H1 (cell line): ENCODE measurements at regions not wholly inside any gene's neighbourhood (a gene's known extent, or its start where the extent isn't known, plus 50 kb on each side); places are given as distances from the start of the nearest gene placed in this dataset.

Experiments
- CTCF ChIA-PET: fragments of 300-600 bp; sonication (Branson Sonifier 250); formaldehyde crosslinking; loops from one replicate; lab custom pipeline; 2021; ENCODE audit not compliant: partially characterized antibody; lab: Charles Lee
- POLR2A ChIA-PET: fragments of 300-600 bp; sonication (Branson Sonifier 250); formaldehyde crosslinking; loops from one replicate; lab custom pipeline; 2021; ENCODE audit warnings: inconsistent platforms; ENCODE audit not compliant: partially characterized antibody; lab: Charles Lee
- DNase-seq, 2 experiments: peaks; one replicate each; pipeline versions ENCODE4 v3.0.0 to v3.0.0-alpha.2; 2010 to 2022; ENCODE audit warnings: low spot score in 2 of 2, low read depth in 1 of 2, mixed read lengths in 1 of 2
- FAIRE-seq: peaks from 2 replicates; lab custom pipeline; 2011; peaks lifted over from hg19 to GRCh38; lab: Jason Lieb, UNC
- H2AFZ ChIP-seq: 2 replicates; pipeline ENCODE4 v1.8.1; 2012; ENCODE audit warnings: low read length, inconsistent platforms
- H2AK5ac ChIP-seq: 2 replicates; pipeline ENCODE4 v1.6.1; 2013; ENCODE audit warnings: low read depth, low read length
- H2BK120ac ChIP-seq: replicated peaks from 2 replicates; pipeline ENCODE3; 2013; ENCODE audit warnings: low read depth, low read length, inconsistent platforms
- H2BK12ac ChIP-seq: 2 replicates; pipeline ENCODE4 v1.6.1; 2013; ENCODE audit warnings: low read depth, low read length
- H2BK15ac ChIP-seq: 2 replicates; pipeline ENCODE4 v1.6.1; 2013; ENCODE audit warnings: low read length
- H2BK20ac ChIP-seq: 2 replicates; pipeline ENCODE4 v1.6.1; 2013; ENCODE audit warnings: low read length
- H2BK5ac ChIP-seq: 2 replicates; pipeline ENCODE4 v1.6.1; 2013; ENCODE audit warnings: low read depth, low read length
- H3K14ac ChIP-seq: 2 replicates; pipeline ENCODE4 v1.6.1; 2013; ENCODE audit warnings: inconsistent platforms; ENCODE audit not compliant: insufficient read length
- H3K18ac ChIP-seq: 2 replicates; pipeline ENCODE4 v1.6.1; 2013; ENCODE audit warnings: low read length; ENCODE audit errors: extremely low read depth
- H3K23ac ChIP-seq: 2 replicates; pipeline ENCODE4 v1.6.1; 2013; ENCODE audit warnings: inconsistent platforms; ENCODE audit not compliant: insufficient read length
- H3K23me2 ChIP-seq: 2 replicates; pipeline ENCODE4 v1.6.1; 2013; ENCODE audit warnings: low read depth, low read length
- H3K27ac ChIP-seq: 2 replicates; pipeline ENCODE4 v1.6.1; 2011; ENCODE audit warnings: low read depth, low read length, inconsistent platforms
- H3K27me3 ChIP-seq, 4 experiments: replicated peaks in 1 of 4; 1 replicate in 1 of 4; 2 replicates in 3 of 4; pipeline versions ENCODE4 v1.6.1 to v1.8.1; 2011 to 2013; ENCODE audit warnings: low read length in 3 of 4, mild to moderate bottlenecking in 3 of 4, inconsistent platforms in 2 of 4, mixed read lengths in 2 of 4, moderate library complexity in 1 of 4; ENCODE audit not compliant: control insufficient read depth in 3 of 4, insufficient read depth in 3 of 4; ENCODE audit errors: extremely low read depth in 1 of 4
- H3K36me3 ChIP-seq, 4 experiments: 2 replicates each; pipeline versions ENCODE4 v1.6.1 to v1.8.1; 2011 to 2013; ENCODE audit warnings: mild to moderate bottlenecking in 4 of 4, low read length in 3 of 4, moderate library complexity in 2 of 4, control low read depth in 1 of 4, inconsistent platforms in 1 of 4; ENCODE audit not compliant: insufficient read depth in 4 of 4, control insufficient read depth in 2 of 4
- H3K4ac ChIP-seq: replicated peaks from 2 replicates; pipeline ENCODE3; 2013; ENCODE audit warnings: low read length, low read depth, mixed read lengths, inconsistent platforms; ENCODE audit not compliant: insufficient read length
- H3K4me1 ChIP-seq, 4 experiments: replicated peaks in 1 of 4; 1 replicate in 1 of 4; 2 replicates in 3 of 4; pipeline versions ENCODE4 v1.6.1 to v1.8.1; 2011 to 2013; ENCODE audit warnings: low read length in 3 of 4, inconsistent platforms in 2 of 4, mixed read lengths in 1 of 4; ENCODE audit not compliant: insufficient read depth in 4 of 4, control insufficient read depth in 3 of 4
- H3K4me2 ChIP-seq, 2 experiments: 2 replicates each; pipeline versions ENCODE4 v1.6.1 to v1.8.1; 2011 to 2013; ENCODE audit warnings: low read depth in 2 of 2, low read length in 2 of 2, control low read depth in 1 of 2, inconsistent platforms in 1 of 2, mild to moderate bottlenecking in 1 of 2; ENCODE audit not compliant: insufficient read depth in 1 of 2
- H3K4me3 ChIP-seq, 4 experiments: fragments of 200-600, 300-600 bp in 1 of 4; sonication (generic), shearing (Covaris generic), sonication (Bioruptor Twin) in 1 of 4; 2 replicates each; pipeline versions ENCODE4 v1.5.1 to v1.8.1; 2011 to 2016; ENCODE audit warnings: low read length in 4 of 4, low read depth in 3 of 4, control low read depth in 2 of 4, inconsistent platforms in 2 of 4, mild to moderate bottlenecking in 2 of 4, mixed read lengths in 1 of 4, moderate library complexity in 1 of 4; ENCODE audit not compliant: insufficient read depth in 2 of 4; ENCODE audit errors: extremely low read depth in 1 of 4
- H3K56ac ChIP-seq: replicated peaks from 2 replicates; pipeline ENCODE3; 2013; ENCODE audit warnings: low read depth, mild to moderate bottlenecking, mixed read lengths, low read length, inconsistent platforms; ENCODE audit not compliant: insufficient read length
- H3K79me1 ChIP-seq: 2 replicates; pipeline ENCODE4 v1.6.1; 2013; ENCODE audit warnings: low read depth, low read length, control low read depth
- H3K79me2 ChIP-seq, 2 experiments: 2 replicates each; pipeline versions ENCODE4 v1.6.1 to v1.8.1; 2012 to 2013; ENCODE audit warnings: low read length in 2 of 2, mild to moderate bottlenecking in 2 of 2, inconsistent platforms in 1 of 2; ENCODE audit not compliant: insufficient read depth in 2 of 2, control insufficient read depth in 1 of 2
- H3K9ac ChIP-seq, 4 experiments: replicated peaks in 1 of 4; 1 replicate in 1 of 4; 2 replicates in 3 of 4; pipeline versions ENCODE4 v1.6.1 to v1.8.1; 2011 to 2013; ENCODE audit warnings: low read depth in 3 of 4, low read length in 3 of 4, control low read depth in 2 of 4, mild to moderate bottlenecking in 2 of 4, moderate library complexity in 2 of 4, inconsistent platforms in 1 of 4; ENCODE audit errors: extremely low read depth in 1 of 4
- H3K9me3 ChIP-seq, 2 experiments: 2 replicates each; pipeline versions ENCODE4 v1.6.1 to v1.8.1; 2012 to 2013; ENCODE audit warnings: mild to moderate bottlenecking in 2 of 2, moderate library complexity in 2 of 2, control low read depth in 1 of 2, inconsistent platforms in 1 of 2, low read depth in 1 of 2, low read length in 1 of 2, mixed read lengths in 1 of 2; ENCODE audit not compliant: insufficient read depth in 2 of 2
- H4K20me1 ChIP-seq, 2 experiments: replicated peaks in 1 of 2; 2 replicates each; pipeline versions ENCODE3 to v1.8.1; 2011 to 2013; ENCODE audit warnings: inconsistent platforms in 2 of 2, low read length in 2 of 2, mild to moderate bottlenecking in 1 of 2; ENCODE audit not compliant: insufficient read depth in 2 of 2, control insufficient read depth in 1 of 2
- H4K5ac ChIP-seq: 2 replicates; pipeline ENCODE4 v1.6.1; 2013; ENCODE audit warnings: low read length, low read depth, mixed read lengths, inconsistent platforms; ENCODE audit not compliant: insufficient read length
- H4K8ac ChIP-seq: 2 replicates; pipeline ENCODE4 v1.8.0; 2013; ENCODE audit warnings: mild to moderate bottlenecking, moderate library complexity, low read length, inconsistent platforms; ENCODE audit not compliant: insufficient read depth; ENCODE audit errors: extremely low read depth
- H4K91ac ChIP-seq: replicated peaks from 2 replicates; pipeline ENCODE3; 2013; ENCODE audit warnings: low read length, mixed read lengths, inconsistent platforms; ENCODE audit not compliant: insufficient read length
- ASH2L ChIP-seq: fragments of 200-600, 300-600 bp; sonication (generic); IDR thresholded peaks from one replicate; pipeline ENCODE4 v1.7.1; 2017; ENCODE audit warnings: low read length
- BCL11A ChIP-seq, 2 experiments: IDR thresholded peaks; one replicate each; pipeline ENCODE4 v1.6.1; 2011; ENCODE audit warnings: low read depth in 2 of 2, low read length in 2 of 2, mild to moderate bottlenecking in 2 of 2
- CBX5 ChIP-seq: fragments of 300-800, 300-1000 bp; sonication (generic); IDR thresholded peaks from 2 replicates; pipeline ENCODE4 v1.7.1; 2016; ENCODE audit warnings: antibody characterized with exemption, low read length, low read depth
- CHD1 ChIP-seq: IDR thresholded peaks from 2 replicates; pipeline ENCODE4 v1.6.1; 2012; ENCODE audit warnings: low read depth, low read length, improper control_type of control experiment
- EGR1 ChIP-seq: IDR thresholded peaks from 2 replicates; pipeline ENCODE4 v1.6.1; 2011; ENCODE audit warnings: low read depth, low read length, borderline replicate concordance
- HDAC2 ChIP-seq, 2 experiments: fragments of 300-600 bp in 1 of 2; sonication (generic) in 1 of 2; IDR thresholded peaks; 2 replicates each; pipeline ENCODE4 v1.6.1; 2011 to 2012; ENCODE audit warnings: low read depth in 2 of 2, low read length in 2 of 2, mild to moderate bottlenecking in 2 of 2, moderate library complexity in 2 of 2, borderline replicate concordance in 1 of 2, inconsistent platforms in 1 of 2
- JUND ChIP-seq: IDR thresholded peaks from 2 replicates; pipeline ENCODE4 v1.6.1; 2011; ENCODE audit warnings: mild to moderate bottlenecking, improper control_type of control experiment, low read length
- KDM5A ChIP-seq: fragments of 200-600 bp; IDR thresholded peaks from 2 replicates; pipeline ENCODE4 v1.7.1; 2012; ENCODE audit warnings: mild to moderate bottlenecking, low read length, inconsistent platforms, mixed read lengths
- MAFK ChIP-seq: IDR thresholded peaks from 2 replicates; pipeline ENCODE4 v1.6.1; 2012; ENCODE audit warnings: low read depth, mild to moderate bottlenecking, improper control_type of control experiment, low read length
- NANOG ChIP-seq: IDR thresholded peaks from 2 replicates; pipeline ENCODE4 v1.6.1; 2011; ENCODE audit warnings: low read length, low read depth, mild to moderate bottlenecking, inconsistent platforms; ENCODE audit not compliant: insufficient read depth, poor library complexity, severe bottlenecking
- RBBP5 ChIP-seq: IDR thresholded peaks from 2 replicates; pipeline ENCODE4 v1.7.1; 2012; ENCODE audit warnings: low read depth, mild to moderate bottlenecking, inconsistent platforms, low read length, moderate library complexity, borderline replicate concordance
- ZNF274 ChIP-seq: IDR thresholded peaks from 2 replicates; pipeline ENCODE4 v1.7.0; 2012; ENCODE audit warnings: low read length, borderline replicate concordance; ENCODE audit errors: extremely low read depth
- WGBS, 2 experiments: shearing (Covaris generic) in 1 of 2; methylation state at CpG; one replicate each; pipeline versions ENCODE4 v1.1.6 to v1.1.7; 2013 to 2015; ENCODE audit warnings: low lambda C conversion rate in 2 of 2, mixed read lengths in 2 of 2, inconsistent platforms in 1 of 2, low coverage in 1 of 2, missing lambda C conversion rate in 1 of 2; ENCODE audit not compliant: insufficient replicate concordance in 2 of 2, insufficient coverage in 1 of 2, insufficient read length in 1 of 2; ENCODE audit errors: extremely low coverage in 1 of 2, missing lambda C conversion rate in 1 of 2; 5-methylcytosine and 5-hydroxymethylcytosine counted together
- TF ChIP-seq, protein P1 (sequence below): IDR thresholded peaks from 2 replicates; pipeline ENCODE4 v1.6.1; 2011; ENCODE audit warnings: low read depth, mild to moderate bottlenecking, low read length; ENCODE audit not compliant: insufficient read depth
- TF ChIP-seq, protein P2 (sequence below): IDR thresholded peaks from 2 replicates; pipeline ENCODE4 v1.6.1; 2011; ENCODE audit warnings: low read length, improper control_type of control experiment

DNA sequence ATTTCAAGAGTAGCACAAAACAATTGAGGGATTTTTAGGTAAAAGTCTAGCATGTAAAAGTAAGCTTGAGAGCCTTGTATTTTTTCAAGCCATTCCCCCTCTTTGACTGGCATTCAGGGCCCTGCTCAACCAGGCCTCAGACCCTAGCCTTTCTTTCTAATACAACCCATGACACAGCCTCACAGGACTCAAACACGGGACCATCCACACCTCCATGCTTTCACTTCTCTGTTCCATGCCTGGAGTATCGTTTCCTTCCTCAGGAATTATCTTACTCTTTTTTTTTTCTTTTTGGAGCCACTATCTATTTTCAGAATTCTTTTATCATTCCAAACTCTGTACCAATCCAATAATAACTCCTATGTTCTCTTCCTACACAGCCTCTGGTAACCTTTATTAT lies 560.2 kb upstream of the CLINT1 start:
- Histone ChIP-seq H3K18ac (no peak overlapping the region), H3K4me2 (no peak overlapping the region), H2BK15ac (no peak overlapping the region), H2BK5ac (no peak overlapping the region), H2BK20ac (no peak overlapping the region), H4K5ac (no peak overlapping the region), H3K79me2 (no peaks in the 10 kb centered on the region), H3K14ac (no peak overlapping the region), H3K27me3 (no peaks in the 10 kb centered on the region), H4K20me1 (no peaks in the 10 kb centered on the region), H4K91ac (no peak overlapping the region), H3K79me1 (no peaks in the 10 kb centered on the region), H2BK12ac (no peak overlapping the region), H2BK120ac (no peak overlapping the region), H3K9me3 (no peaks in the 10 kb centered on the region), H3K4me3 (no peak overlapping the region), H3K9ac (no peak overlapping the region), H3K36me3 (no peaks in the 10 kb centered on the region), H3K27ac (no peak overlapping the region), H3K4me1 (no peaks in the 10 kb centered on the region), H2AK5ac (no peak overlapping the region), H4K8ac (no peak overlapping the region), H3K23ac (no peak overlapping the region), H3K4ac (no peak overlapping the region), H3K23me2 (no peaks in the 10 kb centered on the region), H2AFZ (no peak overlapping the region), H3K56ac (no peak overlapping the region)
- 91% methylated on average over 2 of the region's 2 CpGs; no CpG with 5 or more reads in 1 of the 2 experiments for WGBS, 2 experiments
- ChIA-PET POLR2A (no interaction called here), CTCF (no interaction called here)
- DNase-seq (no peak), FAIRE-seq (no peak)
- TF ChIP-seq JUND (no peak), RBBP5 (no peak), EGR1 (no peak), NANOG (no peak), CBX5 (no peak), BCL11A (IDR thresholded peaks at IDR 0.05; ENCODE audit: low read depth in 2 of 2, low read length in 2 of 2) (no peak), CHD1 (no peak), KDM5A (no peak), ZNF274 (no peak), MAFK (no peak), HDAC2 (IDR thresholded peaks at IDR 0.05; ENCODE audit: borderline replicate concordance in 1 of 2, low read depth in 2 of 2, low read length in 2 of 2) (no peak), ASH2L (no peak)
- TF ChIP-seq, protein P1, sequence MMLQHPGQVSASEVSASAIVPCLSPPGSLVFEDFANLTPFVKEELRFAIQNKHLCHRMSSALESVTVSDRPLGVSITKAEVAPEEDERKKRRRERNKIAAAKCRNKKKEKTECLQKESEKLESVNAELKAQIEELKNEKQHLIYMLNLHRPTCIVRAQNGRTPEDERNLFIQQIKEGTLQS, result no peak
- TF ChIP-seq, protein P2, sequence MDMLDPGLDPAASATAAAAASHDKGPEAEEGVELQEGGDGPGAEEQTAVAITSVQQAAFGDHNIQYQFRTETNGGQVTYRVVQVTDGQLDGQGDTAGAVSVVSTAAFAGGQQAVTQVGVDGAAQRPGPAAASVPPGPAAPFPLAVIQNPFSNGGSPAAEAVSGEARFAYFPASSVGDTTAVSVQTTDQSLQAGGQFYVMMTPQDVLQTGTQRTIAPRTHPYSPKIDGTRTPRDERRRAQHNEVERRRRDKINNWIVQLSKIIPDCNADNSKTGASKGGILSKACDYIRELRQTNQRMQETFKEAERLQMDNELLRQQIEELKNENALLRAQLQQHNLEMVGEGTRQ, result no peak
